B cell (primary cell): ENCODE measurements at regions not wholly inside any gene's neighbourhood (a gene's known extent, or its start where the extent isn't known, plus 50 kb on each side); places are given as distances from the start of the nearest gene placed in this dataset.

Source experiments
- ATAC-seq: fragments of 200-7000 bp; cut with Tn5 transposase; one replicate; pipeline ENCODE4 v1.10.0; 2021; ENCODE audit warnings: low read depth, mild to moderate bottlenecking, moderate number of reproducible peaks, moderate library complexity
- CTCF ChIA-PET: fragments of 350-600 bp; sonication (Branson Sonifier 250); formaldehyde crosslinking; loops from one replicate; lab custom pipeline; 2021; ENCODE audit warnings: antibody characterized with exemption, inconsistent platforms; lab: Charles Lee
- POLR2A ChIA-PET: fragments of 350-600 bp; sonication (Branson Sonifier 250); formaldehyde crosslinking; loops from one replicate; lab custom pipeline; 2021; ENCODE audit warnings: antibody characterized with exemption; lab: Charles Lee
- DNase-seq: peaks from one replicate; pipeline ENCODE4 v3.0.0; 2013
- H2AFZ ChIP-seq: 2 replicates; pipeline ENCODE4 v1.6.1; 2012; ENCODE audit warnings: mild to moderate bottlenecking, low read depth, low read length; ENCODE audit not compliant: insufficient read depth, poor library complexity, severe bottlenecking
- H3K27ac ChIP-seq, 2 donors: 1 replicate in 1 of 2; 2 replicates in 1 of 2; pipeline ENCODE4 v1.5.1; 2012 to 2013; ENCODE audit warnings: low read length in 2 of 2, mild to moderate bottlenecking in 2 of 2, moderate library complexity in 1 of 2
- H3K27me3 ChIP-seq, 4 experiments: fragments of 200-600 bp in 1 of 4; sonication (generic) in 1 of 4; replicated peaks in 1 of 4; 1 replicate in 2 of 4; 2 replicates in 2 of 4; pipeline versions ENCODE4 v1.6.1 to v1.7.0; 2013 to 2016; ENCODE audit warnings: low read length in 3 of 4, mild to moderate bottlenecking in 2 of 4, mixed read lengths in 1 of 4, moderate library complexity in 1 of 4; ENCODE audit not compliant: insufficient read depth in 4 of 4, control insufficient read depth in 3 of 4; ENCODE audit errors: control extremely low read depth in 1 of 4
- H3K36me3 ChIP-seq, 2 experiments: replicated peaks in 1 of 2; 1 replicate in 1 of 2; 2 replicates in 1 of 2; pipeline versions ENCODE4 v1.6.1 to v1.7.1; 2013; ENCODE audit warnings: low read length in 1 of 2; ENCODE audit not compliant: insufficient read depth in 2 of 2, control insufficient read depth in 1 of 2; ENCODE audit errors: control extremely low read depth in 1 of 2, extremely low read depth in 1 of 2
- H3K4me1 ChIP-seq, 2 donors: fragments of 200-600 bp in 1 of 2; sonication (generic) in 1 of 2; 1 replicate in 1 of 2; 2 replicates in 1 of 2; pipeline versions ENCODE4 v1.5.1 to v1.6.1; 2013 to 2017; ENCODE audit warnings: low read length in 2 of 2; ENCODE audit not compliant: control insufficient read depth in 2 of 2, insufficient read depth in 2 of 2
- H3K4me2 ChIP-seq: replicated peaks from 2 replicates; pipeline ENCODE3; 2012; ENCODE audit warnings: mild to moderate bottlenecking, low read depth, low read length; ENCODE audit not compliant: poor library complexity, severe bottlenecking
- H3K4me3 ChIP-seq, 5 experiments: fragments of 200-600 bp in 1 of 5; sonication (generic) in 1 of 5; 1 replicate in 3 of 5; 2 replicates in 2 of 5; pipeline versions ENCODE4 v1.5.1 to v1.7.0; 2011 to 2016; ENCODE audit warnings: low read length in 4 of 5, mild to moderate bottlenecking in 4 of 5, low read depth in 2 of 5, control low read depth in 1 of 5, moderate library complexity in 1 of 5; ENCODE audit not compliant: insufficient read depth in 1 of 5; ENCODE audit errors: control extremely low read depth in 1 of 5, extremely low read depth in 1 of 5
- H3K79me2 ChIP-seq: fragments of 200-600 bp; sonication (generic); one replicate; pipeline ENCODE4 v1.6.0; 2016; ENCODE audit warnings: low read length; ENCODE audit not compliant: control insufficient read depth, insufficient read depth
- H3K9ac ChIP-seq: fragments of 200-600 bp; sonication (generic); 2 replicates; pipeline ENCODE4 v1.6.1; 2017; ENCODE audit warnings: mild to moderate bottlenecking, low read length, moderate library complexity
- H3K9me3 ChIP-seq, 3 donors: one replicate each; pipeline versions ENCODE4 v1.6.1 to v1.7.1; 2013; ENCODE audit warnings: low read length in 2 of 3; ENCODE audit not compliant: control insufficient read depth in 2 of 3, insufficient read depth in 1 of 3; ENCODE audit errors: control extremely low read depth in 1 of 3
- H4K20me1 ChIP-seq: 2 replicates; pipeline ENCODE4 v1.6.0; 2012; ENCODE audit warnings: mild to moderate bottlenecking, low read length; ENCODE audit not compliant: insufficient read depth, control insufficient read depth, poor library complexity, severe bottlenecking
- H3K27ac Mint-ChIP-seq: one replicate; pipeline ENCODE4 v1.8.0; 2021; ENCODE audit warnings: mixed read lengths
- H3K27me3 Mint-ChIP-seq: one replicate; pipeline ENCODE4 v1.8.0; 2021; ENCODE audit warnings: mixed read lengths
- H3K4me1 Mint-ChIP-seq: one replicate; pipeline ENCODE4 v1.8.0; 2021; ENCODE audit warnings: mixed read lengths
- H3K4me3 Mint-ChIP-seq: one replicate; pipeline ENCODE4 v1.8.0; 2021; ENCODE audit warnings: mixed read lengths
- H3K9me3 Mint-ChIP-seq: one replicate; pipeline ENCODE4 v1.8.0; 2022; ENCODE audit warnings: mixed read lengths; ENCODE audit not compliant: insufficient read depth
- EZH2 ChIP-seq: IDR thresholded peaks from 2 replicates; pipeline ENCODE4 v1.6.1; 2012; ENCODE audit warnings: borderline replicate concordance, low read depth, mild to moderate bottlenecking, moderate library complexity, low read length; ENCODE audit not compliant: insufficient read depth, poor library complexity, severe bottlenecking
- WGBS: methylation state at CpG from one replicate; pipeline ENCODE4 v1.1.5; 2013; ENCODE audit warnings: missing lambda C conversion rate; ENCODE audit not compliant: insufficient coverage; 5-methylcytosine and 5-hydroxymethylcytosine counted together
- intact Hi-C: fragments of 100-400 bp; cut with micrococcal nuclease; formaldehyde crosslinking; loops from one replicate; pipeline ENCODE4 v1.10.0; 2022
- TF ChIP-seq, protein P1 (sequence below): fragments of 200-600 bp; IDR thresholded peaks from one replicate; pipeline ENCODE4 v1.8.0; 2022; ENCODE audit warnings: antibody characterized with exemption, mild to moderate bottlenecking

DNA sequence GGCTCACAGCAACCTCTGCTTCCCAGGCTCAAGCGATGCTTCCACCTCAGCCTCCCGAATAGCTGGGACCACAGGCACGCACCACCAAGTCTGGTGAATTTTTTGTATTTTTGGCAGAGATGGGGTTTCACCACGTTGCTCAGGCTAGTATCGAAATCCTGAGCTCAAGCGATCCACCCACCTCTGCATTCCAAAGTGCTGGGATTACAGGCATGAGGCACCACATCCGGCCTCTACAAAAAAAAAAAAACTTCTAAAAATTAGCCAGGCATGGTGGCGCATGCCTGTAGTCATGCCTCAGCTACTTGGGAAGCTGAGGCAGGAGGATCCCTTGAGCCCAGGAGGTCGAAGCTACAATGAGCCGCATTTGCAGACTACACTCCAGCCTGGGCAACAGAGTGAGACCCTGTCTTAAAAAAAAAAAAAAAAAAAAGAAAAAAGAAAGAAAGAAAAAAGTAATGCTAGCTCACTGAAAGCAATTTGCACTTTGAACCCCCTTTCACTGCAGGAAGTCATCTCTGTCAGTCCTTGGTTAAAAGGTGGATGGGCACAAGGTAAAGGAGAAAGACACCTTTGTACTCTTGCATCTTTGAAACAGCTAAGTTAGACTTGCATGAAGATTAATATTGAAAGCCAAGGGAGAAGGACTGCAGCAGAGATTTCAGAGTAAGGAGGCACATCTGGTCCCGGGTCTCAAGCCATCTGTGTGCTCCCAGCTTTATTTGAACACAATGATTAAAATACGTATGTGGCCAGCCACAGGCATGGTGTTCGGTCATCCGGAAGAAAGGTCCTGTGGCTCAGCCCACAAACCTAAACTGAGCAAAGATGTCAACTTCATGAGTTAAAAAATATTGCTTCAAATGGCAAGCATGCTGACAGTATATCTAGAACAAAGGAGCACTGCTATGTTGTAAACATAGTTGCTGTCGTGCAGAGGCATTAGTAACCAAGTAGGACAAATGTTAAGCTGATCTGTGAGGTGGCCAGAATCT is 103.8 kb upstream of the HMGA2 start:
- Histone ChIP-seq H3K27me3 (no peaks in the 10 kb centered on the region), H3K9ac (no peak overlapping the region), H3K4me1 (no peaks in the 10 kb centered on the region), H3K36me3 (no peaks in the 10 kb centered on the region), H2AFZ (no peak overlapping the region), H3K27ac (no peak overlapping the region), H3K4me2 (no peak overlapping the region), H4K20me1 (no peaks in the 10 kb centered on the region), H3K9me3 (no peaks in the 10 kb centered on the region), H3K4me3 (no peak overlapping the region), H3K79me2 (no peaks in the 10 kb centered on the region)
- no peak for DNase-seq
- Mint-ChIP-seq H3K27ac (no peak overlapping the region), H3K4me1 (no peaks in the 10 kb centered on the region), H3K27me3 (peaks cover 17% of the 10 kb centered on the region), H3K9me3 (no peaks in the 10 kb centered on the region), H3K4me3 (no peak overlapping the region)
- POLR2A ChIA-PET = no interaction called here
- WGBS = 89% methylated on average over 12 of the region's 15 CpGs
- ATAC-seq = no peak
- TF ChIP-seq, protein P1, sequence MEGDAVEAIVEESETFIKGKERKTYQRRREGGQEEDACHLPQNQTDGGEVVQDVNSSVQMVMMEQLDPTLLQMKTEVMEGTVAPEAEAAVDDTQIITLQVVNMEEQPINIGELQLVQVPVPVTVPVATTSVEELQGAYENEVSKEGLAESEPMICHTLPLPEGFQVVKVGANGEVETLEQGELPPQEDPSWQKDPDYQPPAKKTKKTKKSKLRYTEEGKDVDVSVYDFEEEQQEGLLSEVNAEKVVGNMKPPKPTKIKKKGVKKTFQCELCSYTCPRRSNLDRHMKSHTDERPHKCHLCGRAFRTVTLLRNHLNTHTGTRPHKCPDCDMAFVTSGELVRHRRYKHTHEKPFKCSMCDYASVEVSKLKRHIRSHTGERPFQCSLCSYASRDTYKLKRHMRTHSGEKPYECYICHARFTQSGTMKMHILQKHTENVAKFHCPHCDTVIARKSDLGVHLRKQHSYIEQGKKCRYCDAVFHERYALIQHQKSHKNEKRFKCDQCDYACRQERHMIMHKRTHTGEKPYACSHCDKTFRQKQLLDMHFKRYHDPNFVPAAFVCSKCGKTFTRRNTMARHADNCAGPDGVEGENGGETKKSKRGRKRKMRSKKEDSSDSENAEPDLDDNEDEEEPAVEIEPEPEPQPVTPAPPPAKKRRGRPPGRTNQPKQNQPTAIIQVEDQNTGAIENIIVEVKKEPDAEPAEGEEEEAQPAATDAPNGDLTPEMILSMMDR = no peak
- no peak for TF ChIP-seq EZH2
- intact Hi-C loops = no loop called here
- CTCF ChIA-PET = no interaction called here

DNA sequence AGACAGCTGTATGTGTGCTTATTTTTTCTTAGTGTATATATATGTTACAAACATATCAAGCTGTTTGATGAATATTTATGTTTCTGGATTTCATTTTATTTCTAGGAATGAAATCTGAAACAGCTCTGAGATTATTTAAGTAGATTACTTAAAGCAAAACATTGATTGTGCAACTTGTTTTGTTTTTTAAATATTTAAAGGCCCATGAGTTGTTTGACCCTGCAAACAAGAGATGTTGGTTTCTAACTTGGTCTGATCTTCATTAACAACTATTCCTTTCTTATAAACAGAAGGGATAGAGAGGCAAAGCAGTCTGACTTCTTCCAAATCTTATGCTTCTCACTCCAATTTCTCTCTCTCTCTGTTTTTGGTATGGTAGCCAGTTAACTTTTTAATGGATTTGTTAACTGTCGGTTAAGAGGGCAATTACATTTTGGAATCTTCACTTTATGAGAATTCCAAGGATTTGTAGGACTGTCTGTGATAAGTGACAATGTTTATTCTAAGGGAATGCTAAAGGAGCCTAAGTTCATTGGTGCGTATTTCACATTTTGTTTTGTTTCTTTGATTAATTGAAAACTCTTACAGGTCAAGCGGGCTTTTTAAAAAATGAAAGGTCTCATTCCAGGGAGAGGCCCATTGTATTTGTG is 102.6 kb upstream of the HMGA2 start:
- H3K4me3 ChIP-seq = no peak overlapping the region
- POLR2A ChIA-PET = no interaction called here
- Mint-ChIP-seq H3K4me1 (no peaks in the 10 kb centered on the region), H3K27me3 (peaks cover 23% of the 10 kb centered on the region), H3K27ac (no peak overlapping the region), H3K9me3 (no peaks in the 10 kb centered on the region), H3K4me3 (no peak overlapping the region)
- H3K9ac ChIP-seq = no peak overlapping the region
- no peak overlapping the region for H3K27ac ChIP-seq
- ATAC-seq (no peak), DNase-seq (no peak)
- peaks cover 0 to 5% (median 0%) of the 10 kb centered on the region in 4 experiments for H3K27me3 ChIP-seq
- H3K4me1 ChIP-seq = no peaks in the 10 kb centered on the region
- intact Hi-C loops = no loop called here
- H3K79me2 ChIP-seq = no peaks in the 10 kb centered on the region
- TF ChIP-seq, protein P1 = no peak
- TF ChIP-seq EZH2 = no peak
- WGBS = 50% methylated on average over 2 of the region's 3 CpGs
- no peaks in the 10 kb centered on the region for H3K36me3 ChIP-seq
- H3K9me3 ChIP-seq = no peaks in the 10 kb centered on the region
- no peak overlapping the region for H3K4me2 ChIP-seq
- H4K20me1 ChIP-seq = no peaks in the 10 kb centered on the region
- H2AFZ ChIP-seq = no peak overlapping the region
- CTCF ChIA-PET = no interaction called here
